Tibial nerve (tissue), 4 donors: ENCODE measurements at regions not wholly inside any gene's neighbourhood (a gene's known extent, or its start where the extent isn't known, plus 50 kb on each side); places are given as distances from the start of the nearest gene placed in this dataset.
"Not testable (repeated sequence)": the region's sequence is repeated elsewhere in the genome, so short reads cannot be mapped to it uniquely, and the experiment has no call there.

ENCODE experiments used
- DNase-seq, 2 donors: peaks; one replicate each; pipeline ENCODE4 v3.0.0-alpha.2; 2019; ENCODE audit warnings: low spot score in 2 of 2
- H3K27ac ChIP-seq, 4 donors: fragments of 200-600 bp; sonication (generic) in 3 of 4; one replicate each; pipeline ENCODE4 v1.5.1; 2017 to 2019; ENCODE audit warnings: mild to moderate bottlenecking in 1 of 4
- H3K27me3 ChIP-seq, 2 donors: fragments of 200-600 bp; sonication (generic) in 1 of 2; one replicate each; pipeline versions ENCODE4 v1.5.1 to v1.6.0; 2017 to 2019
- H3K36me3 ChIP-seq, 3 donors: fragments of 200-600 bp; sonication (generic); one replicate each; pipeline ENCODE4 v1.5.1; 2018 to 2019
- H3K4me1 ChIP-seq, 4 donors: fragments of 200-600 bp; sonication (generic) in 3 of 4; one replicate each; pipeline ENCODE4 v1.5.1; 2017 to 2019
- H3K4me3 ChIP-seq, 4 donors: fragments of 200-600 bp; sonication (generic) in 3 of 4; one replicate each; pipeline ENCODE4 v1.5.1; 2017 to 2019; ENCODE audit warnings: mild to moderate bottlenecking in 1 of 4, moderate library complexity in 1 of 4
- H3K9me3 ChIP-seq, 4 donors: fragments of 200-600 bp; sonication (generic) in 3 of 4; one replicate each; pipeline ENCODE4 v1.5.1; 2017 to 2019
- EP300 ChIP-seq, 2 donors: sonication (generic); formaldehyde crosslinking; IDR thresholded peaks; one replicate each; pipeline ENCODE4 v1.6.1; 2017; ENCODE audit warnings: antibody characterized with exemption in 2 of 2, mild to moderate bottlenecking in 1 of 2
- POLR2A ChIP-seq, 2 donors: fragments of 450-650 bp; IDR thresholded peaks; one replicate each; pipeline ENCODE4 v1.6.1; 2017; ENCODE audit warnings: antibody characterized with exemption in 2 of 2, mild to moderate bottlenecking in 2 of 2, moderate library complexity in 2 of 2
- WGBS, 2 donors: methylation state at CpG; one replicate each; pipeline ENCODE4 v1.1.5; 2018; 5-methylcytosine and 5-hydroxymethylcytosine counted together
- TF ChIP-seq, protein P1 (sequence below), 5 experiments: fragments of 200-600 bp in 3 of 5; fragments of 450-650 bp in 2 of 5; sonication (generic) in 3 of 5; IDR thresholded peaks; one replicate each; pipeline ENCODE4 v1.5.1; 2016 to 2019; ENCODE audit warnings: antibody characterized with exemption in 5 of 5, mild to moderate bottlenecking in 3 of 5, moderate library complexity in 2 of 5

DNA sequence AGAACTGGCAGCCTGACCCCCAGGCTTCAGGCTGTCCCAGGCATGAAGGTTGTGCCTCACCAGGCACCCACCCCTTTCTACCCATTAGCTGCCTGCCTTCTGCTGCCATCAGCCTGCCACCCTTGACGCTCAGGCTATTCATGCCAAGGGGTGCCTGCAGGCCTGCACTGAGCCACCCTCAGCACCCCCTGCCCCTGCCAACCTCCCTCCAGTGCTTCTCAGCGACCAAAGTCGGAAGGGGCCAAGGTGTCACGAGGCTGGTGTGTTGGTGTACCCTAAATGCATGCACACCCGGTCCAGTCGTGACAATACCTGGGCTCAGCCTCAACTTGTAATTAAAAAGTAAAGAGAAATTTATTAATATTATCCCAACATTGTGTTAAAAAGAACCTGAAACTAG, 422.7 kb downstream of the ARL4A start:
- no peak for DNase-seq
- H3K9me3 ChIP-seq: peaks cover 0 to 7% (median 0%) of the 10 kb centered on the region in 4 donors
- WGBS, 2 donors: 90 to 97% methylated on average over 6 of the region's 6 CpGs

DNA sequence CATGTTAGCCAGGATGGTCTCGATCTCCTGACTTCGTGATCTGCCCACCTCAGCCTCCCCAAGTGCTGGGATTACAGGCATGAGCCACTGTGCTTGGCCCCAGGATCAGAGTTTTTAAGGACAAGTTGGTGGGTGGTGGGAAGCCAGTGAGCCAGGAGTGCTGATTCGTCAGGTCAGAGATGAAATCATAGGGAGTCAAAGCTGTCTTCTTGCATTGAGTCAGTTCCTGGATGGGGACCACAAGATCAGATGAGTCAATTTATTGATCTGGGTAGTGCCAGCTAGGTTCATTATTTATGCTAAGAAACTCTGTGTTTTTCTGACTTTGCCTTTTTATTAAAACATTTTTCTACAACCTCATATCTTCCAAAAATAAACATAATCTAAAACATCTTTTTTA, 423.8 kb downstream of the ARL4A start:
- Histone ChIP-seq H3K9me3 (peaks cover 0 to 7% (median 0%) of the 10 kb centered on the region in 4 donors), H3K27me3 (no peaks in the 10 kb centered on the region), H3K27ac (no peak overlapping the region), H3K36me3 (no peaks in the 10 kb centered on the region), H3K4me1 (peaks cover 0 to 7% (median 0%) of the 10 kb centered on the region in 4 donors), H3K4me3 (no peak overlapping the region)
- TF ChIP-seq, protein P1, sequence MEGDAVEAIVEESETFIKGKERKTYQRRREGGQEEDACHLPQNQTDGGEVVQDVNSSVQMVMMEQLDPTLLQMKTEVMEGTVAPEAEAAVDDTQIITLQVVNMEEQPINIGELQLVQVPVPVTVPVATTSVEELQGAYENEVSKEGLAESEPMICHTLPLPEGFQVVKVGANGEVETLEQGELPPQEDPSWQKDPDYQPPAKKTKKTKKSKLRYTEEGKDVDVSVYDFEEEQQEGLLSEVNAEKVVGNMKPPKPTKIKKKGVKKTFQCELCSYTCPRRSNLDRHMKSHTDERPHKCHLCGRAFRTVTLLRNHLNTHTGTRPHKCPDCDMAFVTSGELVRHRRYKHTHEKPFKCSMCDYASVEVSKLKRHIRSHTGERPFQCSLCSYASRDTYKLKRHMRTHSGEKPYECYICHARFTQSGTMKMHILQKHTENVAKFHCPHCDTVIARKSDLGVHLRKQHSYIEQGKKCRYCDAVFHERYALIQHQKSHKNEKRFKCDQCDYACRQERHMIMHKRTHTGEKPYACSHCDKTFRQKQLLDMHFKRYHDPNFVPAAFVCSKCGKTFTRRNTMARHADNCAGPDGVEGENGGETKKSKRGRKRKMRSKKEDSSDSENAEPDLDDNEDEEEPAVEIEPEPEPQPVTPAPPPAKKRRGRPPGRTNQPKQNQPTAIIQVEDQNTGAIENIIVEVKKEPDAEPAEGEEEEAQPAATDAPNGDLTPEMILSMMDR (IDR thresholded peaks at IDR 0.05): no peak
- TF ChIP-seq POLR2A (IDR thresholded peaks at IDR 0.05) (no peak), EP300 (IDR thresholded peaks at IDR 0.05) (no peak)
- WGBS, 2 donors: 65 to 86% methylated on average over 3 of the region's 3 CpGs
- DNase-seq: no peak

More for the DNA sequence above, 422.7 kb downstream of the ARL4A start:
- no peaks in the 10 kb centered on the region for H3K27me3 ChIP-seq
- no peak overlapping the region for H3K27ac ChIP-seq
- H3K4me3 ChIP-seq: no peak overlapping the region
- peaks cover 0 to 2% (median 0%) of the 10 kb centered on the region in 4 donors for H3K4me1 ChIP-seq
- no peaks in the 10 kb centered on the region for H3K36me3 ChIP-seq
- TF ChIP-seq EP300 (IDR thresholded peaks at IDR 0.05): no peak
- TF ChIP-seq, protein P1 (IDR thresholded peaks at IDR 0.05): no peak
- no peak for TF ChIP-seq POLR2A (IDR thresholded peaks at IDR 0.05)

DNA sequence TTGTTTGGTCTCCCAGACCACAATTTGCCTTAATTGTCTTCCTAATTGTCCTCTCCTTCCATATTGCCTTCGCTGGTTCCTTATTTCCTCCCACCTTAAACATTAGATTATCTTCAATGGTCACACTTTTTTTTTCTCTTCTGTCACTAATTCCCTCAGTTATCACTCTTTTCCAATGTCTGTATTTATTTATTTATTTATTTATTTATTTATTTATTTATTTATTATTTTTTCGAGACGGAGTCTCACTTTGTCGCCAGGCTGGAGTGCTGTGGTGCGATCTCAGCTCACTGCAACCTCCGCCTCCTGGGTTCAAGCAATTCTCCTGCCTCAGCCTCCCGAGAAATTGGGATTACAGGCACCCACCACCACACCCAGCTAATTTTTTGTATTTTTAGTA, 426.8 kb downstream of the ARL4A start:
- not testable (repeated sequence) for H3K27ac ChIP-seq, H3K27me3 ChIP-seq, H3K9me3 ChIP-seq, H3K4me1 ChIP-seq, H3K4me3 ChIP-seq, DNase-seq, H3K36me3 ChIP-seq
- 97 to 98% methylated on average over 7 of the region's 7 CpGs for WGBS, 2 donors

DNA sequence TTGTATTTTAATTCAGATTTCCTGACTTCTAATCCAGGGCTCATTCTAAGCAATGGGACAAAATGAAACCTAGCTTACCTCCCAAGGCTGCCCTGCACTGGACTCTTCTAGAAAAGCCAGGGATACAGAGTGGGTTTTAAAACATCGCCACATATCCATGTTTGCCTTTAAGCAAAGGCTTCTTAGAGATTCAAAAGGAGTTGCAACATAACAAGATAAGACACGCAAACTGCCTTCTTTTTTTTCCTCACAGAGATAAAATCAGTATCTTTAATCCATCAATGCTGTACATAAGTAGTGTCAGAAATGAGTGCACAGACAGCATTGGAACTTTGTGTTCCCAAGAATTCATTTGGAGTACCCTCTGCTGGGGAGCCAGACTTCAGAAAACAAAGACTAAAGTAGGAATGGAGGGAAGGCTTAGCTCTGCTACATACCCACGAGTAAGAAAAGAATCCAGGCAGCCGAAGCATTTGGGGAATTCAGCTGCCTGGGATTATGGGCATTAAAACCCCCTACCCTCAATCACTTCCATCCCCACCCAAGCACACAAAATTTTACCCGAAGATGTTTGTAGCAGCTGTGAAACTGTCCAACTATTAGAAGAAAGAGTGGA, 427.8 kb downstream of the ARL4A start:
- WGBS, 2 donors: 49 to 54% methylated on average over 5 of the region's 5 CpGs
- H3K36me3 ChIP-seq: no peaks in the 10 kb centered on the region
- no peak for TF ChIP-seq POLR2A (IDR thresholded peaks at IDR 0.05)
- TF ChIP-seq, protein P1 (IDR thresholded peaks at IDR 0.05): no peak
- TF ChIP-seq EP300 (IDR thresholded peaks at IDR 0.05): no peak
- DNase-seq: no peak
- no peak overlapping the region for H3K4me3 ChIP-seq
- peaks cover 0 to 7% (median 0%) of the 10 kb centered on the region in 4 donors for H3K4me1 ChIP-seq
- H3K27me3 ChIP-seq: no peaks in the 10 kb centered on the region
- H3K27ac ChIP-seq: no peak overlapping the region
- H3K9me3 ChIP-seq: peaks cover 0 to under 1% (median 0%) of the 10 kb centered on the region in 4 donors

DNA sequence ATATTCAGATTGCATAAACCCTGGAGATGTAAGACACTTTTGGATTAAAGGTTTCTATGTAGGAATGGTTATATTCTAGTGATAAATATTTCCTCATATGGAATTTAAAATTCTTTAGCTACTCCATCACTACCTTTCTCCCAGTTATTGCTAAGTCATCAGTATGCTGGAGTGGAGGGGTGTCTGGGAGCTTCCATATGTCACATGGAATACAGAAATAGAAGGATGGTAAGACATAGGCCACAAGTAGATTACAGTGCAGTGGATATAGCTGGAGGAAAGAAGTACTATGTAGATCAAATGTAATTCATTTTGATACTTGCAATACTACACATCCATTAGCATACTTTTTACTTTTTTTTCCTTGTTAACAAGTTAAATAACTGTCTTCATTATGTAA, 428.4 kb downstream of the ARL4A start:
- peaks cover 0 to 7% (median 0%) of the 10 kb centered on the region in 4 donors for H3K4me1 ChIP-seq
- no peaks in the 10 kb centered on the region for H3K9me3 ChIP-seq
- no peaks in the 10 kb centered on the region for H3K36me3 ChIP-seq
- TF ChIP-seq, protein P1 (IDR thresholded peaks at IDR 0.05): no peak
- no peak for TF ChIP-seq EP300 (IDR thresholded peaks at IDR 0.05)
- no peak for TF ChIP-seq POLR2A (IDR thresholded peaks at IDR 0.05)
- no peak for DNase-seq
- H3K27ac ChIP-seq: no peak overlapping the region
- no peaks in the 10 kb centered on the region for H3K27me3 ChIP-seq
- no peak overlapping the region for H3K4me3 ChIP-seq

DNA sequence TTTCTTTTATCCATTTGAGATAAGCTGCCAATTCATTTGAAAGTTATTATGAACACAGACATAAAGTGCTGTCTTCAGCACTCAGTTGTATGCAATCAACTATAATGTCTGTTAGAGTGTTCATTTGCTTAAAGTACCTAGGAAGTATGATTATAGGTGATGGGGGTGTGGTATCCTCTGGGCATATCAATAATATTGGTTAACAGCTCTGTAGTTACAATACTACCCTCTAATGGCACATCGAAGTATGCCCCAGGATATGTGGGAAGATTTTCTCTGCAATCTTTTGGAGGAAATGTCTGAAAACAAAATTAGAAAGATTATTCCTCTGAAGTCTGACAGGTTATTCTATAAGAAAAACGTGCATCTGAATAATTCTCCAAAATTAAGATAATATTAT, 429.7 kb downstream of the ARL4A start:
- TF ChIP-seq EP300 (IDR thresholded peaks at IDR 0.05) (no peak), POLR2A (IDR thresholded peaks at IDR 0.05) (no peak)
- TF ChIP-seq, protein P1 (IDR thresholded peaks at IDR 0.05): peak in 2 of 5 experiments; percentile 9 to 15
- WGBS, 2 donors: 30 to 41% methylated on average over 2 of the region's 2 CpGs
- no peak overlapping the region for H3K4me3 ChIP-seq
- H3K4me1 ChIP-seq: peaks cover 0 to 7% (median 0%) of the 10 kb centered on the region in 4 donors
- no peaks in the 10 kb centered on the region for H3K36me3 ChIP-seq
- no peaks in the 10 kb centered on the region for H3K9me3 ChIP-seq
- H3K27me3 ChIP-seq: no peaks in the 10 kb centered on the region
- DNase-seq: no peak
- no peak overlapping the region for H3K27ac ChIP-seq
